Gastrocnemius medialis (tissue), 4 donors: ENCODE measurements at regions not wholly inside any gene's neighbourhood (a gene's known extent, or its start where the extent isn't known, plus 50 kb on each side); places are given as distances from the start of the nearest gene placed in this dataset.

ENCODE experiments used
- CTCF ChIP-seq, 5 experiments: fragments of 450-650 bp in 3 of 5; fragments of 200-600 bp in 2 of 5; sonication (generic) in 2 of 5; IDR thresholded peaks in 4 of 5; conservative IDR thresholded peaks in 1 of 5; 1 replicate in 4 of 5; 2 replicates in 1 of 5; pipeline ENCODE4 v1.5.1; 2016 to 2019; ENCODE audit warnings: antibody characterized with exemption in 5 of 5, mild to moderate bottlenecking in 3 of 5, moderate library complexity in 3 of 5
- POLR2A ChIP-seq, 2 donors: fragments of 450-650 bp; IDR thresholded peaks; one replicate each; pipeline ENCODE4 v1.6.1; 2017; ENCODE audit warnings: antibody characterized with exemption in 2 of 2, mild to moderate bottlenecking in 2 of 2, moderate library complexity in 2 of 2

GRCh38 chr10:2201534-2202099 is 464.3 kb upstream of the ADARB2 start:
- TF ChIP-seq CTCF (IDR thresholded peaks at IDR 0.05 in 4 of 5, conservative IDR thresholded peaks at IDR 0.05 in 1 of 5) (no peak), POLR2A (IDR thresholded peaks at IDR 0.05) (no peak)
